Large intestine (tissue), 3 donors: ENCODE measurements at regions not wholly inside any gene's neighbourhood (a gene's known extent, or its start where the extent isn't known, plus 50 kb on each side); places are given as distances from the start of the nearest gene placed in this dataset.
"Not testable (repeated sequence)": the region's sequence is repeated elsewhere in the genome, so short reads cannot be mapped to it uniquely, and the experiment has no call there.

ENCODE experiments used
- DNase-seq, 2 donors: peaks; one replicate each; pipeline versions ENCODE4 v3.0.0 to v3.0.0-alpha.2; 2013
- H3K27ac ChIP-seq: one replicate; pipeline ENCODE4 v1.5.1; 2013; ENCODE audit warnings: low read length
- H3K27me3 ChIP-seq: 2 replicates; pipeline ENCODE4 v1.6.1; 2013; ENCODE audit warnings: low read length; ENCODE audit not compliant: control insufficient read depth, insufficient read depth
- H3K36me3 ChIP-seq: 2 replicates; pipeline ENCODE4 v1.6.1; 2013; ENCODE audit warnings: low read length; ENCODE audit not compliant: control insufficient read depth, insufficient read depth
- H3K4me1 ChIP-seq: one replicate; pipeline ENCODE4 v1.6.1; 2013; ENCODE audit warnings: low read length; ENCODE audit not compliant: control insufficient read depth, insufficient read depth
- H3K4me3 ChIP-seq: one replicate; pipeline ENCODE4 v1.5.1; 2013; ENCODE audit warnings: low read length
- H3K9me3 ChIP-seq: one replicate; pipeline ENCODE4 v1.6.1; 2013; ENCODE audit warnings: mild to moderate bottlenecking, low read depth, low read length, moderate library complexity; ENCODE audit not compliant: control insufficient read depth
- WGBS: methylation state at CpG from one replicate; pipeline ENCODE4 v1.1.5; 2013; ENCODE audit warnings: low lambda C conversion rate; ENCODE audit not compliant: insufficient coverage; 5-methylcytosine and 5-hydroxymethylcytosine counted together

DNA sequence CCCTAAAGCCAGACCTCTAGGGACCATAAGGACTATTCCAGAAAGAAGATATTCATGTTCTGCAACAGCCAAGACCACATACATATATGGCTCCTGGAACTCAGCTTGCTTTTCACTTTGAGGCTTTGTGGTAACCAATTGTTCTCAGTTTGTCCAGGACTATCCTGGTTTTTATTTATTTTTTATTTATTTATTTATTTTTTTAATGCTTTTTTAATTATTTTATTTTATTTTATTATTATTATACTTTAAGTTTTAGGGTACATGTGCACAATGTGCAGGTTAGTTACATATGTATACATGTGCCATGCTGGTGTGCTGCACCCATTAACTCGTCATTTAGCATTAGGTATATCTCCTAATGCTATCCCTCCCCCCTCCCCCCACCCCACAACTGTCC lies 201.1 kb downstream of the DIO2 start:
- WGBS: no CpG with 5 or more reads among the region's 1 CpG
- H3K4me1 ChIP-seq, H3K27ac ChIP-seq, H3K27me3 ChIP-seq, H3K36me3 ChIP-seq, H3K4me3 ChIP-seq, DNase-seq, H3K9me3 ChIP-seq: not testable (repeated sequence)

DNA sequence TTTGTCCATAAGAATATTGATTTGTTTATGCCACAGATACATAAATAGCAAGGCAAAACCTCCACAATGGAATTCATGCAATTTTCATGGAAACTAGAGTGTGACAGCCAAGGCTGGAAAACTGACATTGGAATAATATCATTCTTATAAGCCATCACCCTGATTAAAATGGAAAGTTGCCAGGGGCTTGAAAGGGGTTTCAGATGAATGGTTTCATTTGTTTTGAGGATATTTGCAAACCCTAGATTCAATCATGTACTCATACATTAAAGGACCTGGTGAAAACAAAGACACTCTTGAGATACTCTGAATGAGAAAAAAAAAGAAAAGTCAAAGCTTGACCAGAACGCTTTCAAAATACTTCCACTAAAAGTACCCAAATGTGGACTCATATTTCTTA lies 205.7 kb downstream of the DIO2 start:
- WGBS: no CpG with 5 or more reads among the region's 1 CpG
- no peak for DNase-seq
- Histone ChIP-seq H3K36me3 (no peaks in the 10 kb centered on the region), H3K9me3 (no peaks in the 10 kb centered on the region), H3K4me1 (no peaks in the 10 kb centered on the region), H3K27me3 (peaks cover 2% of the 10 kb centered on the region), H3K4me3 (no peak overlapping the region), H3K27ac (no peak overlapping the region)

DNA sequence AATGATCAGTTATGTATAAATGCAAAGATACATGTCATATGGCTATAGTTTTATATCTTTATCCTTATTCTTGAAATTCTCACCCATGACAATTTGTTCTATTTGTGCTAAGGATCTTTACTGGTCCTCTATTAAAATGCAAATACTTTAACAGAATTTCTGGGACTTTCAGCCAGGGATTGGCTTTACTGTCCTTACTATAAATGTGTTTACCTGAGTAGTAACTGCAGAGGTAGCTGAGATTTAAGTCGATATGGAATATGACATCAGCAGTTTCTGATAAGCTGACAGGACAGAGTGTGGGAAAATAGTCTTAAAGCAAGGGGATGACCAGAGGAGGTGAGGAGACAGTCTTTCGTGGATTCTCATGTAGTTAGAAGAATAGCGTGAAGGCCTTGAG lies 206.4 kb downstream of the DIO2 start:
- H3K9me3 ChIP-seq: no peaks in the 10 kb centered on the region
- no peak overlapping the region for H3K27ac ChIP-seq
- WGBS: 100% methylated on average over 1 of the region's 3 CpGs
- H3K4me1 ChIP-seq: no peaks in the 10 kb centered on the region
- peaks cover 2% of the 10 kb centered on the region for H3K27me3 ChIP-seq
- DNase-seq: no peak
- no peak overlapping the region for H3K4me3 ChIP-seq
- H3K36me3 ChIP-seq: no peaks in the 10 kb centered on the region

DNA sequence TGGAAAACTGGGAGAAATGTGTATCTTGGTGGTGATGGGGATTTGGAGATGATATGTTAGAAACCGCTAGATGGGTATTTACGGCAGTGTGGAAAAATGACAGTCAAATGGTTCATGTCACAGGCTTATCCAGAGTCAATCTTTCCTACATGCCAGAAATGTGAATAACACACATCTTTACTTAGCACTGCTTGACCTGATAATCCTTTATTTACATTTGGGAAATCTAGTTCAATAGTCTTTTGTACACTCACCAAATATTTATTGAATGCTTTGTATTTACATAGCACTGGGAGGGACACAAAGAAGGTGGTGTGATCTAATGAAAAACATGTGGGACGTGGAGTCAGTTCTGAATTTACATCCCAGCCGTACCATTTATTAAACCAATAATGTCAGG lies 208.2 kb downstream of the DIO2 start:
- no peak for DNase-seq
- WGBS: 80% methylated on average over 1 of the region's 4 CpGs
- Histone ChIP-seq H3K27ac (no peak overlapping the region), H3K4me3 (no peak overlapping the region), H3K27me3 (peaks cover 2% of the 10 kb centered on the region), H3K36me3 (no peaks in the 10 kb centered on the region), H3K9me3 (no peaks in the 10 kb centered on the region), H3K4me1 (no peaks in the 10 kb centered on the region)

DNA sequence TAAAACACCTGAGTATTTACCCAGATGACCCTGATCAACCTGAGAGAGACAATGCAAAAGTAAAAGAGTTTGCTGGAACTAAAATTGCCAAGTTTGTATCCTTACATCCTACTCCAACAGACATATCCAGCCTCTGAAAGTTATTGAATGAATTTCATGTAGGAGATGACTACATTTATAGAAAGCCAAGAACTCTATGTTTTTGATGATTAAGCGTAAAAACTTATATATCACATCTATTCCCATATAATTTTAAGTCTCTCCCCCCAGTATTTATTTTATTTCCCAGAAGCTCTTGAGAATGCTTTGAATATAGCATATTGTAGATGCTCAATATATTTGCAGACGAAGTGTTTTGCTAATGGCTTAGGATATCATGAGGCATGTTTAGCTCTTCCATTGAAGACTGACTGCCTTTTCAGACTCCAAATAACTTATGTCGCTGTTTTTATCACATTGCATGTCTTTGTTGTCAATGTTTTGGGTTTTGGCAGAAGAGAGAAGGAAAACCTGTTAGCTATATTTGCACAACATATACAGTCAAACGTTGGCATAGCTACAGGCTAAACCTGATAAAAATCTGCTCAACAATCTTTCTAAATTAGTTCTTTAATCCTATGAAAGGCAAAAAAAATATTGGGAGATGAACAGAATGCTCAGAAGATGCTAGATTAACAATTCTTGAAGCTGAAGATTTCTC lies 213.6 kb downstream of the DIO2 start:
- Histone ChIP-seq H3K4me3 (no peak overlapping the region), H3K36me3 (no peaks in the 10 kb centered on the region), H3K27ac (no peak overlapping the region), H3K9me3 (no peaks in the 10 kb centered on the region), H3K27me3 (peaks cover 1% of the 10 kb centered on the region), H3K4me1 (no peaks in the 10 kb centered on the region)
- DNase-seq: no peak
- WGBS: 33% methylated on average over 1 of the region's 4 CpGs

DNA sequence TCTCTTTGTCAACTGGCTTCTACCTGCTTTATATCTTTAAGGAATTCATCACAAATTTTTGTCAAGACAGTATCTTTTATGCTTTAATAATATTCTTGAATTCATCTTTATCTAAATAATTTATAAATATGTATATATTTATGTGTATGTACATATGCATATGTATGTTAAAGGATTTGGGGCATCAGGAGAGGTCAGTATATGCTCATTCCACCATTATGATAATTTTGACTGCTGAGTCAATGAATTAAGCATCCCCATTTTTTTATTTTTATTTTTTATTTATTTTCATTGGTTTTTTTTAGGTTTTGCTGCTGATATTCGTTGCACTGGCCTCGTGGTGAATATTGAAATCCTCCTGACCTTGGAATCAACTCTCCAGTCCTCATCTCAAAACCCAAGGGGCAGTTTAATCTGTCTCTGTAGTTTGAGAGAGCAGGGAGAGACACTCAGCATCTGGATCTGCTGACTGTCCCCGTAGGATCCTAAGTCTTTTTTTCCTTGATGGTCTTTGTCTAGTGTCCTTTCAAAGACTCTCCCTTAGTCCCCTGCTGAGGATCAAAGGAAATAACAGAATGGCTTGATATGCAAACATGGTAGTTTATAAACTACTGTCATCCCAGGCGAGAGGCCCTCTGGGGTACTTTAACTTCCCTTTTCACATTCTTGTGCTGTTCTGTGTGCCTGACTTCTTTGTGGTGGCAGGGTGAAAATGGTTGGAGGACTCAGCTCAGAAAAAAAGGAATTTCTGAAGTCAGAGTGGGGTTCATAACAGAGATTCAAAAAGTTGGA lies 218.7 kb downstream of the DIO2 start:
- Histone ChIP-seq H3K36me3 (no peaks in the 10 kb centered on the region), H3K9me3 (no peaks in the 10 kb centered on the region), H3K4me1 (no peaks in the 10 kb centered on the region), H3K27me3 (no peaks in the 10 kb centered on the region), H3K27ac (no peak overlapping the region), H3K4me3 (no peak overlapping the region)
- 53% methylated on average over 3 of the region's 4 CpGs for WGBS
- DNase-seq: no peak

GRCh38 chr14:79991866-79992265 lies 219.4 kb downstream of the DIO2 start:
- no peaks in the 10 kb centered on the region for H3K27me3 ChIP-seq
- H3K9me3 ChIP-seq: no peaks in the 10 kb centered on the region
- H3K4me3 ChIP-seq: no peak overlapping the region
- DNase-seq: no peak
- no CpG with 5 or more reads among the region's 3 CpGs for WGBS
- H3K4me1 ChIP-seq: no peaks in the 10 kb centered on the region
- no peaks in the 10 kb centered on the region for H3K36me3 ChIP-seq
- H3K27ac ChIP-seq: no peak overlapping the region

GRCh38 chr14:79989990-79990389 lies 221.3 kb downstream of the DIO2 start:
- no peak for DNase-seq

DNA sequence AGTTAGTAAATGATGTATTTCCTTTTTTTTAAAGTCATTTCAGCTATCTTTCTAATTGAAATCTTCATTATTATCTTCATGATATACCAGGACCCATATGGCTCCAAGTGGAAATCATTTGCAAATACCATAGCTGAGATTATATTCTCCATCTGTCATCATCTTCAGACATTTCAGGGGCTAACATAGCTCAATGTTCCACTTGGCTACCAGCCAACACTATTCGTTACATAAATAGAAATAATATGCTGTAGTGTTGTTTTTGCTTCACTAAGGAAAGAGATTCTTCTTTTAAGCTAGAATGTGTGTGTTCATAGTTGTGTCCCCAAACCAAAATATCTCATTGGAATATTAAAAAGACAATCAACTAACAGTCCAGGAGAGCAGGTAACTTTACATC lies 225.1 kb downstream of the DIO2 start:
- 80% methylated on average over 1 of the region's 1 CpG for WGBS

More at GRCh38 chr14:79989990-79990389, 221.3 kb downstream of the DIO2 start:
- H3K27me3 ChIP-seq: no peaks in the 10 kb centered on the region
- no peaks in the 10 kb centered on the region for H3K9me3 ChIP-seq
- no peak overlapping the region for H3K27ac ChIP-seq
- no peak overlapping the region for H3K4me3 ChIP-seq
- no peaks in the 10 kb centered on the region for H3K36me3 ChIP-seq
- no CpG with 5 or more reads among the region's 2 CpGs for WGBS
- H3K4me1 ChIP-seq: no peaks in the 10 kb centered on the region

DNA sequence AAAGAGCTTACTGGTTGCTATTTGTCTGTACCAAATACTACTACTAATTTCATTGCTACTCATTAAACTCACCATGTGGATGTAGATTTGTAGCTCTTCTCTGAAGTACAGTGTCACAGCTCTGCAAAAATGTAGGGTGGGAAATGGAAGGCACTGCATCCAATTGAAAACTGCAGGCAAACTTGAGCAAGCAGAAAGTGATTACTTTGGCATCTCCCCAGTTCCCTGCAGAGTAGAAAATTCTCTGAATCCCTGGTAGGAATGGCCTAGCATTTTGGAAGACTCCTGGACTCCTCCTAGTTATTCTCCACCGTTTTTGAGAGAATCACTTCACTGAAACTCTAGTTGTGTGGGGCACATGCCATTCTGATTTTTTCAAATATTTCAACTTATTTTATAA lies 239.1 kb downstream of the DIO2 start:
- DNase-seq: no peak
- H3K4me3 ChIP-seq: no peak overlapping the region
- H3K27ac ChIP-seq: no peak overlapping the region
- no peaks in the 10 kb centered on the region for H3K9me3 ChIP-seq
- no peaks in the 10 kb centered on the region for H3K27me3 ChIP-seq
- WGBS: 80% methylated on average over 1 of the region's 1 CpG
- no peaks in the 10 kb centered on the region for H3K4me1 ChIP-seq
- H3K36me3 ChIP-seq: no peaks in the 10 kb centered on the region

More for the DNA sequence above, 225.1 kb downstream of the DIO2 start:
- no peak overlapping the region for H3K4me3 ChIP-seq
- no peaks in the 10 kb centered on the region for H3K36me3 ChIP-seq
- no peaks in the 10 kb centered on the region for H3K4me1 ChIP-seq
- H3K27me3 ChIP-seq: no peaks in the 10 kb centered on the region
- no peak for DNase-seq
- no peaks in the 10 kb centered on the region for H3K9me3 ChIP-seq
- no peak overlapping the region for H3K27ac ChIP-seq
